HepG2 (cell line): ENCODE measurements at regions not wholly inside any gene's neighbourhood (a gene's known extent, or its start where the extent isn't known, plus 50 kb on each side); places are given as distances from the start of the nearest gene placed in this dataset.
A peak's percentile ranks its signal among the peaks of the same experiment; 100 is the strongest.

Experiments used
- ATAC-seq: fragments of 200-7000 bp; cut with Tn5 transposase; 3 replicates; pipeline ENCODE4 v1.9.1; 2020; ENCODE audit warnings: mild to moderate bottlenecking, moderate library complexity
- BruUV-seq: library from RNA; stranded (reverse); fragments of 400-500 nt; replicated peaks from 2 replicates; lab custom pipeline; 2021; lab: Mats Ljungman, UMichigan
- CTCF ChIA-PET: fragments of 300-600 bp; formaldehyde crosslinking; extraction: SDS; loops from one replicate; lab custom pipeline; 2021; ENCODE audit warnings: low total read pairs, inconsistent platforms, low intra/inter-chr PET ratio; lab: Yijun Ruan, JAX
- POLR2A ChIA-PET: fragments of 350-600 bp; sonication (Branson Sonifier 250); formaldehyde crosslinking; loops from one replicate; lab custom pipeline; 2020; ENCODE audit warnings: antibody characterized with exemption, inconsistent platforms; lab: Yijun Ruan, JAX
- DNase-seq: peaks from one replicate; pipeline ENCODE4 v3.0.0-alpha.2; 2015; ENCODE audit warnings: low spot score
- FAIRE-seq: peaks from 3 replicates; lab custom pipeline; 2011; peaks lifted over from hg19 to GRCh38; lab: Jason Lieb, UNC
- H2AFZ ChIP-seq: one replicate; pipeline ENCODE4 v1.6.1; 2011; ENCODE audit warnings: low read length, inconsistent platforms
- H3K27ac ChIP-seq: fragments of 300-600 bp; 3 replicates; pipeline ENCODE4 v1.8.0; 2011; ENCODE audit warnings: mixed run types, mild to moderate bottlenecking, mixed read lengths, low read length, inconsistent platforms; ENCODE audit not compliant: insufficient read depth; ENCODE audit errors: extremely low read length
- H3K27me3 ChIP-seq, 2 experiments: fragments of 200-600 bp in 1 of 2; 2 replicates in 1 of 2; 3 replicates in 1 of 2; pipeline versions ENCODE4 v1.6.0 to v1.8.0; 2011; ENCODE audit warnings: low read length in 2 of 2, mild to moderate bottlenecking in 2 of 2, moderate library complexity in 2 of 2, inconsistent platforms in 1 of 2; ENCODE audit not compliant: insufficient read depth in 2 of 2, control insufficient read depth in 1 of 2
- H3K36me3 ChIP-seq, 2 experiments: fragments of 200-600 bp in 1 of 2; replicated peaks in 1 of 2; 2 replicates in 1 of 2; 3 replicates in 1 of 2; pipeline versions ENCODE4 v1.5.1 to v1.8.0; 2011; ENCODE audit warnings: low read length in 2 of 2, inconsistent platforms in 1 of 2; ENCODE audit not compliant: insufficient read depth in 2 of 2, control insufficient read depth in 1 of 2
- H3K4me1 ChIP-seq: 2 replicates; pipeline ENCODE4 v1.5.1; 2012; ENCODE audit warnings: low read length, inconsistent platforms; ENCODE audit not compliant: insufficient read depth
- H3K4me2 ChIP-seq: 2 replicates; pipeline ENCODE4 v1.6.0; 2011; ENCODE audit warnings: low read depth, low read length, inconsistent platforms
- H3K4me3 ChIP-seq, 3 experiments: fragments of 200-600 bp in 1 of 3; sonication (generic), shearing (Covaris generic) in 1 of 3; replicated peaks in 1 of 3; 2 replicates each; pipeline ENCODE4 v1.5.1; 2011 to 2016; ENCODE audit warnings: low read length in 3 of 3, inconsistent platforms in 2 of 3, low read depth in 2 of 3, mild to moderate bottlenecking in 2 of 3, control low read depth in 1 of 3, mixed read lengths in 1 of 3; ENCODE audit not compliant: insufficient read depth in 1 of 3
- H3K79me2 ChIP-seq: one replicate; pipeline ENCODE4 v1.6.1; 2011; ENCODE audit warnings: low read length, inconsistent platforms; ENCODE audit not compliant: insufficient read depth
- H3K9ac ChIP-seq: 2 replicates; pipeline ENCODE4 v1.6.0; 2011; ENCODE audit warnings: mild to moderate bottlenecking, low read depth, low read length, inconsistent platforms; ENCODE audit not compliant: insufficient read depth
- H3K9me3 ChIP-seq: 2 replicates; pipeline ENCODE4 v1.5.1; 2012; ENCODE audit warnings: mild to moderate bottlenecking, low read length
- H4K20me1 ChIP-seq: 2 replicates; pipeline ENCODE4 v1.6.0; 2011; ENCODE audit warnings: inconsistent platforms, mild to moderate bottlenecking, low read length, moderate library complexity; ENCODE audit not compliant: insufficient read depth
- HMGA1 ChIP-seq: sonication (generic); formaldehyde crosslinking; conservative IDR thresholded peaks from 2 replicates; pipeline ENCODE4 v1.4.0; 2020; ENCODE audit warnings: missing genetic modification reagents
- IRX3 ChIP-seq: sonication (generic); formaldehyde crosslinking; IDR thresholded peaks from 2 replicates; pipeline ENCODE4 v1.8.1; 2023; ENCODE audit warnings: mild to moderate bottlenecking, low read depth, missing genetic modification reagents, borderline replicate concordance
- KLF11 ChIP-seq: IDR thresholded peaks from 2 replicates; pipeline ENCODE4 v1.6.1; 2016; ENCODE audit warnings: missing compliant biosample characterization
- MAFG ChIP-seq: sonication (generic); formaldehyde crosslinking; IDR thresholded peaks from 2 replicates; pipeline ENCODE4 v1.5.1; 2020; ENCODE audit warnings: mild to moderate bottlenecking, missing genetic modification reagents
- NFRKB ChIP-seq: fragments of 450-650 bp; IDR thresholded peaks from 2 replicates; pipeline ENCODE4 v1.6.1; 2017
- RAD51 ChIP-seq: fragments of 450-650 bp; IDR thresholded peaks from 2 replicates; pipeline ENCODE4 v1.6.1; 2016; ENCODE audit warnings: borderline replicate concordance
- ZBTB2 ChIP-seq: sonication (generic); formaldehyde crosslinking; IDR thresholded peaks from 2 replicates; pipeline ENCODE4 v1.8.0; 2022; ENCODE audit warnings: low read depth, missing genetic modification reagents
- ZBTB3 ChIP-seq: sonication (generic); formaldehyde crosslinking; IDR thresholded peaks from 2 replicates; pipeline ENCODE4 v1.4.0; 2020; ENCODE audit warnings: low read depth, mild to moderate bottlenecking, moderate library complexity, missing genetic modification reagents, borderline replicate concordance
- ZNF460 ChIP-seq: sonication (generic); formaldehyde crosslinking; IDR thresholded peaks from 2 replicates; pipeline ENCODE4 v1.5.1; 2020; ENCODE audit warnings: missing genetic modification reagents, mild to moderate bottlenecking, borderline replicate concordance
- ZNF678 ChIP-seq: sonication (generic); formaldehyde crosslinking; IDR thresholded peaks from 2 replicates; pipeline ENCODE4 v1.4.0; 2020; ENCODE audit warnings: mild to moderate bottlenecking, missing genetic modification reagents
- ZNF749 ChIP-seq: sonication (generic); formaldehyde crosslinking; IDR thresholded peaks from 2 replicates; pipeline ENCODE4 v1.8.0; 2022; ENCODE audit warnings: mild to moderate bottlenecking, missing genetic modification reagents, moderate library complexity, borderline replicate concordance
- ZNF816 ChIP-seq: sonication (generic); formaldehyde crosslinking; IDR thresholded peaks from 2 replicates; pipeline ENCODE4 v1.8.0; 2022; ENCODE audit warnings: missing genetic modification reagents, mild to moderate bottlenecking, borderline replicate concordance
- WGBS: methylation state at CpG from one replicate; pipeline ENCODE4 v1.1.6; 2017; ENCODE audit warnings: low lambda C conversion rate; 5-methylcytosine and 5-hydroxymethylcytosine counted together
- in situ Hi-C: cut with HindIII; loops from 2 replicates; pipeline ENCODE4 v1.10.0; 2017; ENCODE audit warnings: low pct_unique_long_range_greater_than_20kb; ENCODE audit not compliant: extremely low pct_ligation_motif_present
- intact Hi-C: fragments of 100-400 bp; cut with micrococcal nuclease; formaldehyde crosslinking; loops from one replicate; pipeline ENCODE4 v1.10.0; 2022; ENCODE audit not compliant: unreplicated experiment

- BruUV-seq, result no TSS peak
- no peak for FAIRE-seq
- in situ Hi-C loops, result no loop called here
Observed at GRCh38 chr4:71863457-71863856, 79.6 kb upstream of the GC start.

GRCh38 chr4:71864380-71864779, 80.5 kb upstream of the GC start:
- peaks cover 77% of the 10 kb centered on the region for H3K9me3 ChIP-seq
- ATAC-seq (no peak), FAIRE-seq (no peak), DNase-seq (no peak)
- no TSS peak for BruUV-seq
- H3K4me2 ChIP-seq, result no peak overlapping the region
- H3K9ac ChIP-seq, result no peak overlapping the region
- no peaks in the 10 kb centered on the region for H3K79me2 ChIP-seq
- no peaks in the 10 kb centered on the region for H4K20me1 ChIP-seq
- in situ Hi-C loops (no loop called here), intact Hi-C loops (no loop called here)
- H2AFZ ChIP-seq, result no peak overlapping the region
- ChIA-PET CTCF (no interaction called here), POLR2A (no interaction called here)
- no peaks in the 10 kb centered on the region for H3K27me3 ChIP-seq
- 0% methylated on average over 2 of the region's 2 CpGs for WGBS
- no peak overlapping the region for H3K4me3 ChIP-seq
- no peaks in the 10 kb centered on the region for H3K4me1 ChIP-seq
- no peaks in the 10 kb centered on the region for H3K36me3 ChIP-seq
- H3K27ac ChIP-seq, result no peak overlapping the region
- no peak for TF ChIP-seq ZBTB2
- TF ChIP-seq MAFG, result no peak
- no peak for TF ChIP-seq NFRKB
- TF ChIP-seq IRX3 (CRISPR knock-in tag), result no peak
- no peak for TF ChIP-seq HMGA1 (CRISPR knock-in tag)
- TF ChIP-seq ZNF460 (CRISPR knock-in tag), result no peak
- TF ChIP-seq RAD51, result no peak
- no peak for TF ChIP-seq ZBTB3 (CRISPR knock-in tag)
- no peak for TF ChIP-seq ZNF678 (CRISPR knock-in tag)

More at GRCh38 chr4:71863457-71863856, 79.6 kb upstream of the GC start:
- Histone ChIP-seq H3K9me3 (peaks cover 84% of the 10 kb centered on the region), H3K79me2 (no peaks in the 10 kb centered on the region), H2AFZ (no peak overlapping the region), H4K20me1 (no peaks in the 10 kb centered on the region), H3K4me3 (no peak overlapping the region), H3K4me2 (no peak overlapping the region), H3K27ac (no peak overlapping the region), H3K9ac (no peak overlapping the region), H3K36me3 (no peaks in the 10 kb centered on the region), H3K4me1 (no peaks in the 10 kb centered on the region), H3K27me3 (no peaks in the 10 kb centered on the region)
- TF ChIP-seq KLF11 (CRISPR knock-in tag), result no peak
- TF ChIP-seq ZNF749 (CRISPR knock-in tag), result no peak
- TF ChIP-seq ZNF816 (CRISPR knock-in tag), result peak; percentile 84; the same call in 1 of the 2 replicates
- intact Hi-C loops, result no loop called here
- no peak for DNase-seq
- no peak for ATAC-seq
- WGBS, result no CpG with 5 or more reads among the region's 3 CpGs
- POLR2A ChIA-PET, result no interaction called here
- CTCF ChIA-PET, result no interaction called here
